IMR-90 (cell line): ENCODE measurements at regions not wholly inside any gene's neighbourhood (a gene's known extent, or its start where the extent isn't known, plus 50 kb on each side); places are given as distances from the start of the nearest gene placed in this dataset.
"Not testable (repeated sequence)": the region's sequence is repeated elsewhere in the genome, so short reads cannot be mapped to it uniquely, and the experiment has no call there.

Experiments
- CHD1 ChIP-seq: IDR thresholded peaks from 2 replicates; pipeline ENCODE4 v1.6.1; 2012; ENCODE audit warnings: low read depth, low read length, improper control_type of control experiment
- CTCF ChIP-seq: conservative IDR thresholded peaks from 2 replicates; pipeline ENCODE4 v1.5.1; 2012; ENCODE audit warnings: mild to moderate bottlenecking, low read depth, low read length, improper control_type of control experiment
- POLR2A ChIP-seq: IDR thresholded peaks from 2 replicates; pipeline ENCODE4 v1.6.1; 2012; ENCODE audit warnings: mild to moderate bottlenecking, low read depth, low read length
- SMC3 ChIP-seq: fragments of 150-350 bp; IDR thresholded peaks from 2 replicates; pipeline ENCODE4 v1.6.1; 2016; ENCODE audit warnings: low read depth, mild to moderate bottlenecking, antibody characterized with exemption, low read length, moderate library complexity
- USF2 ChIP-seq: fragments of 150-350 bp; IDR thresholded peaks from 2 replicates; pipeline ENCODE4 v1.6.1; 2017; ENCODE audit warnings: mild to moderate bottlenecking, antibody characterized with exemption, low read length, low read depth

GRCh38 chrX:451750-452149 lies 65.0 kb upstream of the PPP2R3B start:
- not testable (repeated sequence) for TF ChIP-seq POLR2A, CTCF, USF2, SMC3, CHD1
